NCI-H82 treated with DMSO at 0.1 percent for 48 hours (cell line): ENCODE measurements at regions not wholly inside any gene's neighbourhood (a gene's known extent, or its start where the extent isn't known, plus 50 kb on each side); places are given as distances from the start of the nearest gene placed in this dataset.
A peak's percentile ranks its signal among the peaks of the same experiment; 100 is the strongest.
"Not testable (repeated sequence)": the region's sequence is repeated elsewhere in the genome, so short reads cannot be mapped to it uniquely, and the experiment has no call there.

Source experiments
- DNase-seq: peaks from one replicate; lab custom pipeline; 2025; ENCODE audit not compliant: unreplicated experiment; lab: John Stamatoyannopoulos, UW

GRCh38 chr3:18237251-18238005 lies 187.7 kb downstream of the SATB1 start:
- no peak for DNase-seq

GRCh38 chr3:18236726-18237125 lies 188.4 kb downstream of the SATB1 start:
- DNase-seq, result no peak

GRCh38 chr3:18234717-18235335 lies 190.3 kb downstream of the SATB1 start:
- DNase-seq, result no peak

GRCh38 chr3:18233987-18234716 lies 191.0 kb downstream of the SATB1 start:
- no peak for DNase-seq

- DNase-seq, result no peak
These were observed 192.8 kb downstream of the SATB1 start for GRCh38 chr3:18232317-18232716.

- no peak for DNase-seq
These were observed 197.1 kb downstream of the SATB1 start for GRCh38 chr3:18228060-18228459.

GRCh38 chr3:18225709-18226108 lies 199.4 kb downstream of the SATB1 start:
- DNase-seq, result no peak

GRCh38 chr3:18224426-18224825 lies 200.7 kb downstream of the SATB1 start:
- no peak for DNase-seq

- no peak for DNase-seq
These were observed 201.2 kb downstream of the SATB1 start for GRCh38 chr3:18223974-18224373.

GRCh38 chr3:18223571-18223970 lies 201.6 kb downstream of the SATB1 start:
- no peak for DNase-seq

- no peak for DNase-seq
These were observed 202.5 kb downstream of the SATB1 start for GRCh38 chr3:18222686-18223085.

- DNase-seq, result no peak
These were observed 207.5 kb downstream of the SATB1 start for GRCh38 chr3:18217507-18218174.

- no peak for DNase-seq
These were observed 208.1 kb downstream of the SATB1 start for GRCh38 chr3:18216996-18217395.

GRCh38 chr3:18215639-18216038 lies 209.5 kb downstream of the SATB1 start:
- no peak for DNase-seq

GRCh38 chr3:18211116-18211515 lies 214.0 kb downstream of the SATB1 start:
- DNase-seq, result no peak

GRCh38 chr3:18208856-18209255 lies 216.3 kb downstream of the SATB1 start:
- DNase-seq, result no peak

GRCh38 chr3:18208091-18208490 lies 217.0 kb downstream of the SATB1 start:
- no peak for DNase-seq

GRCh38 chr3:18207226-18207625 lies 217.9 kb downstream of the SATB1 start:
- DNase-seq, result no peak

- not testable (repeated sequence) for DNase-seq
These were observed 219.4 kb downstream of the SATB1 start for GRCh38 chr3:18205701-18206100.

- DNase-seq, result peak; percentile 2
These were observed 223.8 kb downstream of the SATB1 start for GRCh38 chr3:18201315-18201714.

GRCh38 chr3:18199757-18200156 lies 225.4 kb downstream of the SATB1 start:
- no peak for DNase-seq

- DNase-seq, result no peak
These were observed 229.3 kb downstream of the SATB1 start for GRCh38 chr3:18195836-18196235.
